ENCODE measurements at regions not wholly inside any gene's neighbourhood (a gene's known extent, or its start where the extent isn't known, plus 50 kb on each side); places are given as distances from the start of the nearest gene placed in this dataset.
"Not testable (repeated sequence)": the region's sequence is repeated elsewhere in the genome, so short reads cannot be mapped to it uniquely, and the experiment has no call there.

GRCh38 chr2:87542599-87543174 lies 205.2 kb upstream of the PLGLB2 start:
- not testable (repeated sequence) for H3K4me3 ChIP-seq (ENCODE audit: low read length); H3K27me3 ChIP-seq (ENCODE audit: control insufficient read depth, insufficient read depth, low read length); H3K4me1 ChIP-seq (ENCODE audit: control insufficient read depth, insufficient read depth, low read length); H3K9me3 ChIP-seq (replicated peaks; ENCODE audit: control insufficient read depth, low read depth, low read length); H3K27ac ChIP-seq (ENCODE audit: low read length); DNase-seq; H3K36me3 ChIP-seq (ENCODE audit: control insufficient read depth, insufficient read depth, low read length)
- no CpG with 5 or more reads among the region's 8 CpGs for WGBS (ENCODE audit: insufficient coverage)

DNA sequence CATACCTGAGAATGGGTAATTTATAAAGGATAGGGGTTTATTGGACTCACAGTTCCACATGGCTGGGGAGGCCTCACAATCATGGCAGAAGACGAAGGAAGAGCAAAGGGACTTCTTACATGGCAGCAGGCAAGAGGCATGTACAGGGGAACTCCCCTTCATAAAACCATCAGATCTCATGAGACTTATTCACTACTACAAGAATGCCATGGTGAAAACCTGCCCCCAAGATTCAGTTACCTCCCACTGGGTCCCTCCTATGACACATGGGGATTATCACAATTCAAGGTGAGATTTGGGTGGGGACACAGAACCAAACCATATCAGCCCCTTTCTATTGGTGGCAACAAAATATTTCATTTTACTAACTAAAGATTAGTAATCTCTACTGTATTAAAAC lies 204.1 kb upstream of the PLGLB2 start:
- not testable (repeated sequence) for H3K4me1 ChIP-seq (ENCODE audit: control insufficient read depth, insufficient read depth, low read length); H3K27me3 ChIP-seq (ENCODE audit: control insufficient read depth, insufficient read depth, low read length); H3K4me3 ChIP-seq (ENCODE audit: low read length); H3K27ac ChIP-seq (ENCODE audit: low read length); H3K36me3 ChIP-seq (ENCODE audit: control insufficient read depth, insufficient read depth, low read length); DNase-seq; H3K9me3 ChIP-seq (replicated peaks; ENCODE audit: control insufficient read depth, low read depth, low read length)
- no CpG with 5 or more reads among the region's 1 CpG for WGBS (ENCODE audit: insufficient coverage)

GRCh38 chr2:87547106-87547505 lies 200.8 kb upstream of the PLGLB2 start:
- not testable (repeated sequence) for H3K36me3 ChIP-seq (ENCODE audit: control insufficient read depth, insufficient read depth, low read length); H3K27ac ChIP-seq (ENCODE audit: low read length)
- WGBS (ENCODE audit: insufficient coverage): no CpG with 5 or more reads among the region's 2 CpGs

GRCh38 chr2:87547966-87548365 lies 199.9 kb upstream of the PLGLB2 start:
- H3K27me3 ChIP-seq (ENCODE audit: control insufficient read depth, insufficient read depth, low read length); H3K9me3 ChIP-seq (replicated peaks; ENCODE audit: control insufficient read depth, low read depth, low read length); H3K4me3 ChIP-seq (ENCODE audit: low read length); DNase-seq; H3K36me3 ChIP-seq (ENCODE audit: control insufficient read depth, insufficient read depth, low read length); H3K27ac ChIP-seq (ENCODE audit: low read length); H3K4me1 ChIP-seq (ENCODE audit: control insufficient read depth, insufficient read depth, low read length): not testable (repeated sequence)

More at GRCh38 chr2:87547106-87547505, 200.8 kb upstream of the PLGLB2 start:
- not testable (repeated sequence) for H3K4me3 ChIP-seq (ENCODE audit: low read length); DNase-seq; H3K27me3 ChIP-seq (ENCODE audit: control insufficient read depth, insufficient read depth, low read length); H3K4me1 ChIP-seq (ENCODE audit: control insufficient read depth, insufficient read depth, low read length); H3K9me3 ChIP-seq (replicated peaks; ENCODE audit: control insufficient read depth, low read depth, low read length)

DNA sequence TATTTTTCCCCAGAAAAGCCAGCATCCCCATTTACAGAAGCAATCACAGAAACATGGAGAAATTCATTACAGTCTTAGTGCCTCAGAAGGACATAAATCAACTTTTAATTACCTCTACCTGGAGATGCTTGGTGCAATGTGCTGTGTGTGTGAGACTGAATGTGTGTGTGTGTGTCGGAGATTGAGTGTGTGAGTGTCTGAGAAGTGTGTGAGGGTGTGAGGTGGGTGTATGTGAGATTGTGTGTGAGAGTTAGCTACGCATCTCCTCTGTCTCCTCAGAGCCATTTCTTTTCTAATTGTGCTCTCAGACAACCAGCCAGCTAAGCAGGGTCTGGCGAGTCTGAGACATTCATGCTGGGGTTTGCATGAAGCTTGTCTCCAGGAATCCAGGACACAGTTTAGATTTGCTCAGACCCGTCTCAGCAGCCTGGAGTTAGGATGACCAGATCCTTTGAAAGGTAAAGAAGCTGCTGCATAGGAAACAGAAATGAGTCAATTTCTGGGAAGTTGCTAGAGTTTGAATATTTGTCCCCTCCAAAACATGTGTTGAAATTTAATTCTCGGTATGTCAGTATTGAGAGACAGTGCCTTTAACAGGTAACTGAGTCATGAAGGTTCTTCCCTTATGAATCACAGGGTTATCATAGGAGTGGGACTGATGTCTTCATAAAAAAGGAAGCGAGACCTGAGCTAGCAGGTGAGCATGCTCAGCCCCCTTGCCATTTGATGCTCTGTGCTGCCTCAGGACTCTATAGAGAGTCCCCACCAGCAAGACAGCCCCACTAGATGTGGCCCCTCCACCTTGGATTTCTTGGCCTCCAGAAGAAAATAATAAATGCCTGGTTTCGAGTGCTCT lies 199.0 kb upstream of the PLGLB2 start:
- WGBS (ENCODE audit: insufficient coverage): no CpG with 5 or more reads among the region's 7 CpGs
- DNase-seq; H3K27me3 ChIP-seq (ENCODE audit: control insufficient read depth, insufficient read depth, low read length); H3K4me1 ChIP-seq (ENCODE audit: control insufficient read depth, insufficient read depth, low read length); H3K36me3 ChIP-seq (ENCODE audit: control insufficient read depth, insufficient read depth, low read length); H3K4me3 ChIP-seq (ENCODE audit: low read length); H3K27ac ChIP-seq (ENCODE audit: low read length); H3K9me3 ChIP-seq (replicated peaks; ENCODE audit: control insufficient read depth, low read depth, low read length): not testable (repeated sequence)

- H3K27me3 ChIP-seq (ENCODE audit: control insufficient read depth, insufficient read depth, low read length); H3K9me3 ChIP-seq (replicated peaks; ENCODE audit: control insufficient read depth, low read depth, low read length); H3K4me1 ChIP-seq (ENCODE audit: control insufficient read depth, insufficient read depth, low read length); H3K27ac ChIP-seq (ENCODE audit: low read length); H3K4me3 ChIP-seq (ENCODE audit: low read length); H3K36me3 ChIP-seq (ENCODE audit: control insufficient read depth, insufficient read depth, low read length); DNase-seq: not testable (repeated sequence)
These were observed 198.2 kb upstream of the PLGLB2 start for GRCh38 chr2:87549561-87550202.

DNA sequence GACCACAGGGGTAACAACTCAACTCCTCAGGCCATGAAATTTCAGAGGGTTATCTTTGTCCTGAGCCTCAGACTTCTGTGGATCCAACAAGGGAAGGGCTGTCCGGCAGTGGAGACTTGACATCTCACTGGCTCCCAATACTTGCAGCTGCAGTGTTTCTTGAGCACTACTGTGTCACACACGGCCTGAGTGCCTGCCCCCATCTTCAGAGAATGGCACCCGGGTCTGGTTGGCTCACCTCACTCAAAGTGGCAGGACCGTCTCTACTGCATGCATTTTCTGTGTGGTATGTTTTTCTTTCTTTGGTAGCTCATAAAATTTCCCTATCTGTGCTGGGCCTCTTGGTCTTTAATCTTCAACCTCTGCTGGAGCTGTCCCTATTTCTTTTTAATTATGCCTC lies 193.2 kb upstream of the PLGLB2 start:
- WGBS (ENCODE audit: insufficient coverage): no CpG with 5 or more reads among the region's 4 CpGs
- not testable (repeated sequence) for H3K4me3 ChIP-seq (ENCODE audit: low read length); H3K9me3 ChIP-seq (replicated peaks; ENCODE audit: control insufficient read depth, low read depth, low read length); DNase-seq; H3K27ac ChIP-seq (ENCODE audit: low read length); H3K36me3 ChIP-seq (ENCODE audit: control insufficient read depth, insufficient read depth, low read length); H3K27me3 ChIP-seq (ENCODE audit: control insufficient read depth, insufficient read depth, low read length); H3K4me1 ChIP-seq (ENCODE audit: control insufficient read depth, insufficient read depth, low read length)

- not testable (repeated sequence) for H3K9me3 ChIP-seq (replicated peaks; ENCODE audit: control insufficient read depth, low read depth, low read length); H3K36me3 ChIP-seq (ENCODE audit: control insufficient read depth, insufficient read depth, low read length); H3K27ac ChIP-seq (ENCODE audit: low read length); H3K27me3 ChIP-seq (ENCODE audit: control insufficient read depth, insufficient read depth, low read length); H3K4me3 ChIP-seq (ENCODE audit: low read length); H3K4me1 ChIP-seq (ENCODE audit: control insufficient read depth, insufficient read depth, low read length); DNase-seq
- no CpG with 5 or more reads among the region's 4 CpGs for WGBS (ENCODE audit: insufficient coverage)
These were observed 192.8 kb upstream of the PLGLB2 start for GRCh38 chr2:87555082-87555481.

GRCh38 chr2:87559001-87559400 lies 188.9 kb upstream of the PLGLB2 start:
- not testable (repeated sequence) for DNase-seq; H3K9me3 ChIP-seq (replicated peaks; ENCODE audit: control insufficient read depth, low read depth, low read length); H3K36me3 ChIP-seq (ENCODE audit: control insufficient read depth, insufficient read depth, low read length); H3K4me1 ChIP-seq (ENCODE audit: control insufficient read depth, insufficient read depth, low read length); H3K4me3 ChIP-seq (ENCODE audit: low read length); H3K27ac ChIP-seq (ENCODE audit: low read length); H3K27me3 ChIP-seq (ENCODE audit: control insufficient read depth, insufficient read depth, low read length)
- no CpG with 5 or more reads among the region's 5 CpGs for WGBS (ENCODE audit: insufficient coverage)

DNA sequence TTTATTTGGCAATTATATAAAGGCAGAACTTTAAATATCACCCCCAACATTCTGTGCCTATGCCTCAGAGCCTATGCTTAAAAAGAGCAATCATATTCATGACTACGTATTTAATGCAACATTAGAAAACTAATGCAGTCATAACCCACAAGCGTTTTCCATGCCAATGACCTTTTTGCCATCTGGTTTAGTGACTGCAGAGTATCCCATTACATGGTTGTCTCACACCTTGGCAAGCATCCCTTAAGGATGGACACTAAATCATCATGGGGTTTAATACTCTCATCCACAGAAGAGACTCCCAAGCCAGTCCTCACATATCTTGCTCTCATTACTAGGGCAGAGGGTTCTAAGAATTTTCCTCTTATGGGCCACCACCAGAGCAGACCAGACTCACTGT lies 188.2 kb upstream of the PLGLB2 start:
- H3K27ac ChIP-seq (ENCODE audit: low read length); H3K27me3 ChIP-seq (ENCODE audit: control insufficient read depth, insufficient read depth, low read length); H3K9me3 ChIP-seq (replicated peaks; ENCODE audit: control insufficient read depth, low read depth, low read length); DNase-seq; H3K36me3 ChIP-seq (ENCODE audit: control insufficient read depth, insufficient read depth, low read length); H3K4me3 ChIP-seq (ENCODE audit: low read length); H3K4me1 ChIP-seq (ENCODE audit: control insufficient read depth, insufficient read depth, low read length): not testable (repeated sequence)
- no CpG with 5 or more reads among the region's 2 CpGs for WGBS (ENCODE audit: insufficient coverage)
